ENCODE measurements at regions not wholly inside any gene's neighbourhood (a gene's known extent, or its start where the extent isn't known, plus 50 kb on each side); places are given as distances from the start of the nearest gene placed in this dataset.
A peak's percentile ranks its signal among the peaks of the same experiment; 100 is the strongest.

GRCh38 chr1:221089273-221089672, 210.0 kb downstream of the HLX start:
- H3K9ac ChIP-seq (ENCODE audit: low read depth, low read length, poor library complexity), result no peak overlapping the region
- H3K4me2 ChIP-seq (ENCODE audit: insufficient read depth, low read length, poor library complexity, severe bottlenecking), result no peak overlapping the region
- H3K18ac ChIP-seq (ENCODE audit: low read length), result no peak overlapping the region
- no peak overlapping the region for H4K91ac ChIP-seq (ENCODE audit: low read depth, low read length, poor library complexity)
- H3K4ac ChIP-seq (ENCODE audit: low read length), result no peak overlapping the region
- H3K36me3 ChIP-seq (replicated peaks in 1 of 2; ENCODE audit: control insufficient read depth in 2 of 2, insufficient read depth in 2 of 2, low read length in 2 of 2), result no peaks in the 10 kb centered on the region
- H3K79me1 ChIP-seq (ENCODE audit: low read depth, low read length), result no peaks in the 10 kb centered on the region
- H2BK15ac ChIP-seq (ENCODE audit: low read length), result no peak overlapping the region
- no CpG with 5 or more reads among the region's 3 CpGs for WGBS, 2 donors (ENCODE audit: extremely low coverage in 2 of 2, insufficient read length in 2 of 2, insufficient replicate concordance in 1 of 2)
- no peak overlapping the region for H4K8ac ChIP-seq (ENCODE audit: low read depth, low read length)
- no peak overlapping the region for H2BK5ac ChIP-seq (ENCODE audit: low read length)
- no peak for DNase-seq (ENCODE audit: low spot score)
- H2BK12ac ChIP-seq (ENCODE audit: low read length), result no peak overlapping the region
- H3K4me1 ChIP-seq (ENCODE audit: control insufficient read depth in 2 of 2, insufficient read depth in 1 of 2, low read depth in 1 of 2, low read length in 2 of 2), result no peaks in the 10 kb centered on the region
- no peak overlapping the region for H2AFZ ChIP-seq (ENCODE audit: low read length)
- H2AK5ac ChIP-seq (ENCODE audit: low read depth, low read length), result no peak overlapping the region
- H3K9me3 ChIP-seq (replicated peaks in 1 of 2; ENCODE audit: control insufficient read depth in 2 of 2, insufficient read depth in 1 of 2, low read depth in 1 of 2, low read length in 2 of 2), result no peaks in the 10 kb centered on the region
- no peak overlapping the region for H3K14ac ChIP-seq (ENCODE audit: low read length)
- H3K4me3 ChIP-seq (ENCODE audit: low read length in 2 of 2), result no peak overlapping the region
- H3K23ac ChIP-seq (ENCODE audit: low read depth, low read length, poor library complexity), result no peak overlapping the region
- H3K27ac ChIP-seq (replicated peaks; ENCODE audit: low read length), result no peak overlapping the region
- H2BK120ac ChIP-seq (ENCODE audit: low read depth, low read length), result no peak overlapping the region
- H3K27me3 ChIP-seq (ENCODE audit: control insufficient read depth in 3 of 3, insufficient read depth in 3 of 3, low read depth in 1 of 3, low read length in 3 of 3), result no peaks in the 10 kb centered on the region

- Histone ChIP-seq H4K8ac (ENCODE audit: low read depth, low read length) (no peak overlapping the region), H2AK5ac (ENCODE audit: low read depth, low read length) (no peak overlapping the region), H3K27ac (replicated peaks; ENCODE audit: low read length) (no peak overlapping the region), H3K4ac (ENCODE audit: low read length) (no peak overlapping the region), H3K27me3 (ENCODE audit: control insufficient read depth in 3 of 3, insufficient read depth in 3 of 3, low read depth in 1 of 3, low read length in 3 of 3) (no peaks in the 10 kb centered on the region), H3K23ac (ENCODE audit: low read depth, low read length, poor library complexity) (no peak overlapping the region), H3K18ac (ENCODE audit: low read length) (no peak overlapping the region), H3K9ac (ENCODE audit: low read depth, low read length, poor library complexity) (no peak overlapping the region), H3K4me3 (ENCODE audit: low read length in 2 of 2) (no peak overlapping the region), H4K91ac (ENCODE audit: low read depth, low read length, poor library complexity) (no peak overlapping the region), H2BK120ac (ENCODE audit: low read depth, low read length) (no peak overlapping the region), H3K4me1 (ENCODE audit: control insufficient read depth in 2 of 2, insufficient read depth in 1 of 2, low read depth in 1 of 2, low read length in 2 of 2) (no peaks in the 10 kb centered on the region), H3K79me1 (ENCODE audit: low read depth, low read length) (no peaks in the 10 kb centered on the region), H3K14ac (ENCODE audit: low read length) (no peak overlapping the region), H2AFZ (ENCODE audit: low read length) (no peak overlapping the region), H2BK5ac (ENCODE audit: low read length) (no peak overlapping the region), H3K4me2 (ENCODE audit: insufficient read depth, low read length, poor library complexity, severe bottlenecking) (no peak overlapping the region), H3K36me3 (replicated peaks in 1 of 2; ENCODE audit: control insufficient read depth in 2 of 2, insufficient read depth in 2 of 2, low read length in 2 of 2) (no peaks in the 10 kb centered on the region), H2BK15ac (ENCODE audit: low read length) (no peak overlapping the region), H2BK12ac (ENCODE audit: low read length) (no peak overlapping the region), H3K9me3 (replicated peaks in 1 of 2; ENCODE audit: control insufficient read depth in 2 of 2, insufficient read depth in 1 of 2, low read depth in 1 of 2, low read length in 2 of 2) (no peaks in the 10 kb centered on the region)
- WGBS, 2 donors (ENCODE audit: extremely low coverage in 2 of 2, insufficient read length in 2 of 2, insufficient replicate concordance in 1 of 2), result no CpG with 5 or more reads among the region's 1 CpG
- DNase-seq (ENCODE audit: low spot score), result no peak
These were observed 210.6 kb downstream of the HLX start for GRCh38 chr1:221089803-221090202.

GRCh38 chr1:221093903-221094791, 214.9 kb downstream of the HLX start:
- Histone ChIP-seq H4K91ac (ENCODE audit: low read depth, low read length, poor library complexity) (no peak overlapping the region), H3K9ac (ENCODE audit: low read depth, low read length, poor library complexity) (no peak overlapping the region), H2BK15ac (ENCODE audit: low read length) (no peak overlapping the region), H3K36me3 (replicated peaks in 1 of 2; ENCODE audit: control insufficient read depth in 2 of 2, insufficient read depth in 2 of 2, low read length in 2 of 2) (no peaks in the 10 kb centered on the region), H4K8ac (ENCODE audit: low read depth, low read length) (no peak overlapping the region), H2AK5ac (ENCODE audit: low read depth, low read length) (no peak overlapping the region), H3K4ac (ENCODE audit: low read length) (no peak overlapping the region), H3K27ac (replicated peaks; ENCODE audit: low read length) (no peak overlapping the region), H3K4me1 (ENCODE audit: control insufficient read depth in 2 of 2, insufficient read depth in 1 of 2, low read depth in 1 of 2, low read length in 2 of 2) (no peaks in the 10 kb centered on the region), H3K23ac (ENCODE audit: low read depth, low read length, poor library complexity) (no peak overlapping the region), H3K4me3 (ENCODE audit: low read length in 2 of 2) (no peak overlapping the region), H3K9me3 (replicated peaks in 1 of 2; ENCODE audit: control insufficient read depth in 2 of 2, insufficient read depth in 1 of 2, low read depth in 1 of 2, low read length in 2 of 2) (no peaks in the 10 kb centered on the region), H3K27me3 (ENCODE audit: control insufficient read depth in 3 of 3, insufficient read depth in 3 of 3, low read depth in 1 of 3, low read length in 3 of 3) (no peaks in the 10 kb centered on the region), H2BK120ac (ENCODE audit: low read depth, low read length) (no peak overlapping the region), H3K4me2 (ENCODE audit: insufficient read depth, low read length, poor library complexity, severe bottlenecking) (no peak overlapping the region), H3K18ac (ENCODE audit: low read length) (peak overlapping the region; percentile 60), H3K14ac (ENCODE audit: low read length) (no peak overlapping the region), H3K79me1 (ENCODE audit: low read depth, low read length) (no peaks in the 10 kb centered on the region), H2AFZ (ENCODE audit: low read length) (no peak overlapping the region), H2BK5ac (ENCODE audit: low read length) (no peak overlapping the region), H2BK12ac (ENCODE audit: low read length) (no peak overlapping the region)
- WGBS, 2 donors (ENCODE audit: extremely low coverage in 2 of 2, insufficient read length in 2 of 2, insufficient replicate concordance in 1 of 2), result no CpG with 5 or more reads among the region's 5 CpGs
- no peak for DNase-seq (ENCODE audit: low spot score)

- Histone ChIP-seq H3K4me1 (ENCODE audit: control insufficient read depth in 2 of 2, insufficient read depth in 1 of 2, low read depth in 1 of 2, low read length in 2 of 2) (no peaks in the 10 kb centered on the region), H3K4ac (ENCODE audit: low read length) (no peak overlapping the region), H3K4me3 (ENCODE audit: low read length in 2 of 2) (no peak overlapping the region), H3K9me3 (replicated peaks in 1 of 2; ENCODE audit: control insufficient read depth in 2 of 2, insufficient read depth in 1 of 2, low read depth in 1 of 2, low read length in 2 of 2) (no peaks in the 10 kb centered on the region), H4K91ac (ENCODE audit: low read depth, low read length, poor library complexity) (no peak overlapping the region), H3K14ac (ENCODE audit: low read length) (no peak overlapping the region), H3K27me3 (ENCODE audit: control insufficient read depth in 3 of 3, insufficient read depth in 3 of 3, low read depth in 1 of 3, low read length in 3 of 3) (no peaks in the 10 kb centered on the region), H2BK5ac (ENCODE audit: low read length) (no peak overlapping the region), H3K18ac (ENCODE audit: low read length) (no peak overlapping the region), H2AFZ (ENCODE audit: low read length) (no peak overlapping the region), H2AK5ac (ENCODE audit: low read depth, low read length) (no peak overlapping the region), H4K8ac (ENCODE audit: low read depth, low read length) (no peak overlapping the region), H3K23ac (ENCODE audit: low read depth, low read length, poor library complexity) (no peak overlapping the region), H3K79me1 (ENCODE audit: low read depth, low read length) (no peaks in the 10 kb centered on the region), H3K4me2 (ENCODE audit: insufficient read depth, low read length, poor library complexity, severe bottlenecking) (no peak overlapping the region), H2BK12ac (ENCODE audit: low read length) (no peak overlapping the region), H3K36me3 (replicated peaks in 1 of 2; ENCODE audit: control insufficient read depth in 2 of 2, insufficient read depth in 2 of 2, low read length in 2 of 2) (no peaks in the 10 kb centered on the region), H3K9ac (ENCODE audit: low read depth, low read length, poor library complexity) (no peak overlapping the region), H2BK120ac (ENCODE audit: low read depth, low read length) (no peak overlapping the region), H3K27ac (replicated peaks; ENCODE audit: low read length) (no peak overlapping the region), H2BK15ac (ENCODE audit: low read length) (no peak overlapping the region)
- no CpG with 5 or more reads among the region's 6 CpGs for WGBS, 2 donors (ENCODE audit: extremely low coverage in 2 of 2, insufficient read length in 2 of 2, insufficient replicate concordance in 1 of 2)
- DNase-seq (ENCODE audit: low spot score), result no peak
These were observed 218.4 kb downstream of the HLX start for GRCh38 chr1:221097479-221098281.

All from neuronal stem cell (in vitro differentiated cells).